IMR-90 (cell line): ENCODE measurements at regions not wholly inside any gene's neighbourhood (a gene's known extent, or its start where the extent isn't known, plus 50 kb on each side); places are given as distances from the start of the nearest gene placed in this dataset.

Experiments used
- ATAC-seq: fragments of 200-7000 bp; cut with Tn5 transposase; 2 replicates; pipeline ENCODE4 v1.9.1; 2020; ENCODE audit warnings: low read depth, mild to moderate bottlenecking, moderate library complexity
- BruUV-seq: library from RNA; stranded (reverse); fragments of 400-500 nt; replicated peaks from 2 replicates; lab custom pipeline; 2021; lab: Mats Ljungman, UMichigan
- CTCF ChIA-PET: fragments of 300-600 bp; formaldehyde crosslinking; extraction: SDS; loops from one replicate; lab custom pipeline; 2021; ENCODE audit warnings: antibody characterized with exemption; lab: Yijun Ruan, JAX
- POLR2A ChIA-PET: fragments of 300-600 bp; sonication (Branson Sonifier 250); formaldehyde crosslinking; loops from one replicate; lab custom pipeline; 2022; ENCODE audit warnings: antibody characterized with exemption; ENCODE audit not compliant: unreplicated experiment; lab: Charles Lee
- DNase-seq: peaks from one replicate; pipeline ENCODE4 v3.0.0; 2013
- H2AFZ ChIP-seq: replicated peaks from 2 replicates; pipeline ENCODE3; 2013; ENCODE audit warnings: low read length, mild to moderate bottlenecking; ENCODE audit not compliant: poor library complexity
- H2AK5ac ChIP-seq: 2 replicates; pipeline ENCODE4 v1.6.1; 2013; ENCODE audit warnings: low read depth, low read length, inconsistent platforms
- H2AK9ac ChIP-seq: replicated peaks from 2 replicates; pipeline ENCODE3; 2013; ENCODE audit warnings: mild to moderate bottlenecking, low read depth, low read length, moderate library complexity; ENCODE audit not compliant: poor library complexity
- H2BK120ac ChIP-seq: 2 replicates; pipeline ENCODE4 v1.6.1; 2013; ENCODE audit warnings: low read depth, low read length, inconsistent platforms
- H2BK15ac ChIP-seq: 3 replicates; pipeline ENCODE4 v1.6.1; 2013; ENCODE audit warnings: low read depth, low read length, inconsistent platforms
- H2BK20ac ChIP-seq: 2 replicates; pipeline ENCODE4 v1.6.1; 2013; ENCODE audit warnings: low read depth, mild to moderate bottlenecking, inconsistent platforms, low read length, moderate library complexity
- H2BK5ac ChIP-seq: 2 replicates; pipeline ENCODE4 v1.6.1; 2013; ENCODE audit warnings: mild to moderate bottlenecking, low read depth, low read length, inconsistent platforms; ENCODE audit not compliant: poor library complexity, severe bottlenecking
- H3K14ac ChIP-seq: replicated peaks from 2 replicates; pipeline ENCODE4 v1.6.1; 2013; ENCODE audit warnings: low read depth, low read length, inconsistent platforms
- H3K18ac ChIP-seq: 2 replicates; pipeline ENCODE4 v1.6.1; 2013; ENCODE audit warnings: low read depth, low read length, control low read depth
- H3K23ac ChIP-seq: 2 replicates; pipeline ENCODE4 v1.6.1; 2013; ENCODE audit warnings: low read depth, low read length, inconsistent platforms
- H3K27ac ChIP-seq: 2 replicates; pipeline ENCODE4 v1.5.1; 2013; ENCODE audit warnings: mild to moderate bottlenecking, control low read depth, low read length; ENCODE audit not compliant: insufficient read depth
- H3K27me3 ChIP-seq: 2 replicates; pipeline ENCODE4 v1.6.1; 2013; ENCODE audit warnings: low read length; ENCODE audit not compliant: control insufficient read depth, insufficient read depth
- H3K36me3 ChIP-seq: 2 replicates; pipeline ENCODE4 v1.6.1; 2013; ENCODE audit warnings: low read length, mixed read lengths; ENCODE audit not compliant: control insufficient read depth, insufficient read depth
- H3K4ac ChIP-seq: 2 replicates; pipeline ENCODE4 v1.6.1; 2013; ENCODE audit warnings: low read depth, low read length, inconsistent platforms
- H3K4me1 ChIP-seq: 2 replicates; pipeline ENCODE4 v1.6.1; 2013; ENCODE audit warnings: low read length, mixed read lengths; ENCODE audit not compliant: control insufficient read depth, insufficient read depth
- H3K4me2 ChIP-seq: 2 replicates; pipeline ENCODE4 v1.6.1; 2013; ENCODE audit warnings: low read depth, mild to moderate bottlenecking, control low read depth, low read length, moderate library complexity
- H3K4me3 ChIP-seq: 2 replicates; pipeline ENCODE4 v1.5.1; 2013; ENCODE audit warnings: low read depth, mild to moderate bottlenecking, control low read depth, low read length, moderate library complexity; ENCODE audit not compliant: insufficient read depth
- H3K56ac ChIP-seq: 2 replicates; pipeline ENCODE4 v1.6.1; 2013; ENCODE audit warnings: low read length, inconsistent platforms; ENCODE audit not compliant: insufficient read depth; ENCODE audit errors: extremely low read depth
- H3K79me1 ChIP-seq, 2 experiments: 2 replicates each; pipeline ENCODE4 v1.6.1; 2013; ENCODE audit warnings: low read length in 2 of 2, inconsistent platforms in 1 of 2, low read depth in 1 of 2
- H3K9ac ChIP-seq: 2 replicates; pipeline ENCODE4 v1.6.1; 2013; ENCODE audit warnings: low read depth, low read length, control low read depth
- H3K9me1 ChIP-seq: 2 replicates; pipeline ENCODE4 v1.6.1; 2013; ENCODE audit warnings: low read length, inconsistent platforms; ENCODE audit not compliant: insufficient read depth
- H3K9me3 ChIP-seq: 2 replicates; pipeline ENCODE4 v1.6.1; 2013; ENCODE audit warnings: low read length; ENCODE audit not compliant: control insufficient read depth, insufficient read depth
- H4K20me1 ChIP-seq: 2 replicates; pipeline ENCODE4 v1.6.1; 2013; ENCODE audit warnings: low read length, inconsistent platforms; ENCODE audit not compliant: insufficient read depth
- H4K5ac ChIP-seq: 2 replicates; pipeline ENCODE4 v1.6.1; 2013; ENCODE audit warnings: mild to moderate bottlenecking, low read depth, low read length, control low read depth
- H4K8ac ChIP-seq, 2 experiments: 2 replicates each; pipeline ENCODE4 v1.6.1; 2013; ENCODE audit warnings: low read depth in 2 of 2, low read length in 2 of 2, control low read depth in 1 of 2, inconsistent platforms in 1 of 2
- H4K91ac ChIP-seq: 2 replicates; pipeline ENCODE4 v1.6.1; 2013; ENCODE audit warnings: low read depth, low read length, inconsistent platforms; ENCODE audit not compliant: insufficient read depth
- BHLHE40 ChIP-seq: fragments of 150-350 bp; IDR thresholded peaks from 2 replicates; pipeline ENCODE4 v1.6.1; 2016; ENCODE audit warnings: mild to moderate bottlenecking, low read depth, low read length
- CEBPB ChIP-seq: IDR thresholded peaks from 2 replicates; pipeline ENCODE4 v1.6.1; 2012; ENCODE audit warnings: low read depth, low read length, improper control_type of control experiment
- FOS ChIP-seq: fragments of 150-350 bp; IDR thresholded peaks from 2 replicates; pipeline ENCODE4 v1.6.1; 2016; ENCODE audit warnings: low read depth, low read length
- MXI1 ChIP-seq: IDR thresholded peaks from 2 replicates; pipeline ENCODE4 v1.6.1; 2012; ENCODE audit warnings: low read depth, mild to moderate bottlenecking, low read length, moderate library complexity, borderline replicate concordance
- RAD21 ChIP-seq: IDR thresholded peaks from 2 replicates; pipeline ENCODE4 v1.6.1; 2012; ENCODE audit warnings: low read length, improper control_type of control experiment
- RCOR1 ChIP-seq: IDR thresholded peaks from 2 replicates; pipeline ENCODE4 v1.6.1; 2012; ENCODE audit warnings: mild to moderate bottlenecking, low read length, improper control_type of control experiment; ENCODE audit not compliant: insufficient replicate concordance
- SMC3 ChIP-seq: fragments of 150-350 bp; IDR thresholded peaks from 2 replicates; pipeline ENCODE4 v1.6.1; 2016; ENCODE audit warnings: low read depth, mild to moderate bottlenecking, antibody characterized with exemption, low read length, moderate library complexity
- WGBS, 2 experiments: methylation state at CpG; one replicate each; pipeline versions ENCODE4 v1.1.5 to v1.1.7; 2013; ENCODE audit warnings: missing lambda C conversion rate in 2 of 2; ENCODE audit not compliant: insufficient read length in 1 of 2; ENCODE audit errors: extremely low coverage in 2 of 2; 5-methylcytosine and 5-hydroxymethylcytosine counted together
- dilution Hi-C: fragments of 300-500 bp; cut with HindIII; formaldehyde crosslinking; loops from one replicate; pipeline ENCODE4 v1.14.3; 2018; ENCODE audit warnings: low sequenced_read_pairs; ENCODE audit not compliant: unreplicated experiment
- in situ Hi-C: fragments of 300-500 bp; cut with MboI; formaldehyde crosslinking; loops from 3 replicates; pipeline ENCODE4 v1.14.3; 2019; ENCODE audit warnings: low sequenced_read_pairs, inconsistent platforms, mixed read lengths
- intact Hi-C: fragments of 100-400 bp; cut with micrococcal nuclease; formaldehyde crosslinking; loops from 2 replicates; pipeline ENCODE4 v1.10.0; 2022
- TF ChIP-seq, protein P1 (sequence below): conservative IDR thresholded peaks from 2 replicates; pipeline ENCODE4 v1.5.1; 2012; ENCODE audit warnings: mild to moderate bottlenecking, low read depth, low read length, improper control_type of control experiment

DNA sequence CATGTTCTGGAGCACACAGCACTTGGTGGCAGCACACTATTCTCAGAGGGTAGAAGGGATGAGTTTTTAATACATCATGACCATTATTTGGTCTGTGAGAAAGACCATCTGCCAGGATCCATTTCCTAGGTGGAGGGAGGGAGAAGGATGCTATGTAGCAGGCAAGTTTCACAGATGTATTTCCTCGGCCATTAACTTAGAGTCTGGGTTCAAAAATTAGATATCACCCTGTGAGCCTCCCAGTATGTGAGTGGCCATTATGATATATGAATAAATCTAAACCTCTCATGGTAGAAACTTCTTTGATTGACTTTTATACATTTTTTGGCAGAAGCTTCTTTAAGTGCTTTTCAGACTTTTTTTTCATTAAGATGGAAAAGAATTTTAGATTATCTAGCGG, 133.9 kb downstream of the SREK1 start:
- H3K4ac ChIP-seq, result no peak overlapping the region
- H3K27me3 ChIP-seq, result peaks cover 8% of the 10 kb centered on the region
- H3K27ac ChIP-seq, result no peak overlapping the region
- WGBS, 2 experiments, result 88% methylated on average over 1 of the region's 2 CpGs; no CpG with 5 or more reads in 1 of the 2 experiments
- ChIA-PET POLR2A (no interaction called here), CTCF (no interaction called here)
- H2BK5ac ChIP-seq, result no peak overlapping the region
- no peaks in the 10 kb centered on the region for H3K36me3 ChIP-seq
- ATAC-seq (no peak), DNase-seq (no peak)
- no peak overlapping the region for H2BK20ac ChIP-seq
- no peaks in the 10 kb centered on the region for H4K20me1 ChIP-seq
- H3K14ac ChIP-seq, result no peak overlapping the region
- H2AFZ ChIP-seq, result no peak overlapping the region
- no peak overlapping the region for H3K4me3 ChIP-seq
- in situ Hi-C loops (no loop called here), dilution Hi-C loops (no loop called here), intact Hi-C loops (no loop called here)
- no peak overlapping the region for H3K4me2 ChIP-seq
- H2BK120ac ChIP-seq, result no peak overlapping the region
- H3K56ac ChIP-seq, result no peak overlapping the region
- H3K18ac ChIP-seq, result no peak overlapping the region
- H4K5ac ChIP-seq, result no peak overlapping the region
- BruUV-seq, result no TSS peak
- no peak overlapping the region for H2BK15ac ChIP-seq
- H3K4me1 ChIP-seq, result no peaks in the 10 kb centered on the region
- TF ChIP-seq CEBPB, result no peak
- TF ChIP-seq, protein P1, sequence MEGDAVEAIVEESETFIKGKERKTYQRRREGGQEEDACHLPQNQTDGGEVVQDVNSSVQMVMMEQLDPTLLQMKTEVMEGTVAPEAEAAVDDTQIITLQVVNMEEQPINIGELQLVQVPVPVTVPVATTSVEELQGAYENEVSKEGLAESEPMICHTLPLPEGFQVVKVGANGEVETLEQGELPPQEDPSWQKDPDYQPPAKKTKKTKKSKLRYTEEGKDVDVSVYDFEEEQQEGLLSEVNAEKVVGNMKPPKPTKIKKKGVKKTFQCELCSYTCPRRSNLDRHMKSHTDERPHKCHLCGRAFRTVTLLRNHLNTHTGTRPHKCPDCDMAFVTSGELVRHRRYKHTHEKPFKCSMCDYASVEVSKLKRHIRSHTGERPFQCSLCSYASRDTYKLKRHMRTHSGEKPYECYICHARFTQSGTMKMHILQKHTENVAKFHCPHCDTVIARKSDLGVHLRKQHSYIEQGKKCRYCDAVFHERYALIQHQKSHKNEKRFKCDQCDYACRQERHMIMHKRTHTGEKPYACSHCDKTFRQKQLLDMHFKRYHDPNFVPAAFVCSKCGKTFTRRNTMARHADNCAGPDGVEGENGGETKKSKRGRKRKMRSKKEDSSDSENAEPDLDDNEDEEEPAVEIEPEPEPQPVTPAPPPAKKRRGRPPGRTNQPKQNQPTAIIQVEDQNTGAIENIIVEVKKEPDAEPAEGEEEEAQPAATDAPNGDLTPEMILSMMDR, result no peak
- no peak for TF ChIP-seq BHLHE40
- no peak for TF ChIP-seq FOS
- TF ChIP-seq RAD21, result no peak
- no peak for TF ChIP-seq SMC3
- TF ChIP-seq MXI1, result no peak
- no peak for TF ChIP-seq RCOR1
- H4K8ac ChIP-seq, result no peak overlapping the region
- H3K9ac ChIP-seq, result no peak overlapping the region
- H4K91ac ChIP-seq, result no peak overlapping the region
- no peak overlapping the region for H2AK9ac ChIP-seq
- no peaks in the 10 kb centered on the region for H3K9me1 ChIP-seq
- H2AK5ac ChIP-seq, result no peak overlapping the region
- H3K79me1 ChIP-seq, result no peaks in the 10 kb centered on the region
- H3K9me3 ChIP-seq, result no peaks in the 10 kb centered on the region
- H3K23ac ChIP-seq, result no peak overlapping the region
